NCI-H2196 treated with DMSO at 0.1 percent for 48 hours (cell line): ENCODE measurements at regions not wholly inside any gene's neighbourhood (a gene's known extent, or its start where the extent isn't known, plus 50 kb on each side); places are given as distances from the start of the nearest gene placed in this dataset.
A peak's percentile ranks its signal among the peaks of the same experiment; 100 is the strongest.

Source experiments
- DNase-seq: peaks from one replicate; lab custom pipeline; 2025; ENCODE audit not compliant: unreplicated experiment; lab: John Stamatoyannopoulos, UW

DNA sequence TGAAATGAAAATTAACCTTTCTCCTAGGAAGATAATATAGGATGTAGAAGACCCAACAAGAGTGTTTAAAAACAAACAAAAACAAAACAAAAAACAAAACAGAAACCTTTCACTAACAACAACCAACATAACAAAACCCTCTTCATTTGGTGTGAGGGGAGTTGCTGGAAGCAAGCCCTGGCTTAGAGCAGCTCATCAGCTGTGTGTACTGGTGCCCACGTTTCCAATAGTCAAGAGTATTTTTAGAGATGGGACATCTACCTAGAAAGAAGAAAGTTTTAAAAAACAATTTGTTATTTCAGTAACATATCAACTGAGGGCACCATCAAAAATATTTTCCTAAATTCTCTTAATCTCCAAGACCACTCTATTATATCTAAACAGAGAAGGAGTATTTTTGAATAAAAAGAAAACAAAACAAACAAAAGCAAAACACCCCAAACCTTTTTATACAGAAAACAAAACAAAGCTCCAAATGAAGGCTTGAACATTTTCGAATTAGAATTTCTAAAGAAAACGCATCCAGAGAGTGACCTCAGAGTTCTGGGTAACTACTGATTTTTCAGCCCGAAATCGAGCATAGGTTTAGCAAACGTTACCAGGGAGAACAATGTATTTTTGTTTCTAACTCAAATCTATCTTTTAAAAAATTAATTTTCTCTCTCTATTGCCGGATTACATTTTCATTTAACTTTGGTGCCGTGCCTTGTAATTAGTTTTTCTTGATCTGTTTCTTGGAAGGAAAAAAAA, 134.6 kb downstream of the INSIG2 start:
- no peak for DNase-seq

DNA sequence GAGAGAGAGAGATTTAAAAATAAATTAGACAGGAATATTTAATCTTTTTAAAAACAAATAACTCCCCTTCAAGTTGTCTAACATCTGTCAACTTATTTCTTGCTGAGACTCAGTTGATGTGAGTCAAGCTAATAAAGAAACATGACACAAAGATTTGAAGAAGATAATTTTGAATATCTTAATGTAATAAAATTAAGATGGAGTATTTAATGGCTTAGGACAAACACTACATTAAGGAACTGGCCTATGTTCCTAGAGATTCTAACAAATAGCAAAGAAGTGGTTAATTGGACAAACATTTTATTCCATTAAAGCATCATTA, 134.0 kb downstream of the INSIG2 start:
- no peak for DNase-seq

DNA sequence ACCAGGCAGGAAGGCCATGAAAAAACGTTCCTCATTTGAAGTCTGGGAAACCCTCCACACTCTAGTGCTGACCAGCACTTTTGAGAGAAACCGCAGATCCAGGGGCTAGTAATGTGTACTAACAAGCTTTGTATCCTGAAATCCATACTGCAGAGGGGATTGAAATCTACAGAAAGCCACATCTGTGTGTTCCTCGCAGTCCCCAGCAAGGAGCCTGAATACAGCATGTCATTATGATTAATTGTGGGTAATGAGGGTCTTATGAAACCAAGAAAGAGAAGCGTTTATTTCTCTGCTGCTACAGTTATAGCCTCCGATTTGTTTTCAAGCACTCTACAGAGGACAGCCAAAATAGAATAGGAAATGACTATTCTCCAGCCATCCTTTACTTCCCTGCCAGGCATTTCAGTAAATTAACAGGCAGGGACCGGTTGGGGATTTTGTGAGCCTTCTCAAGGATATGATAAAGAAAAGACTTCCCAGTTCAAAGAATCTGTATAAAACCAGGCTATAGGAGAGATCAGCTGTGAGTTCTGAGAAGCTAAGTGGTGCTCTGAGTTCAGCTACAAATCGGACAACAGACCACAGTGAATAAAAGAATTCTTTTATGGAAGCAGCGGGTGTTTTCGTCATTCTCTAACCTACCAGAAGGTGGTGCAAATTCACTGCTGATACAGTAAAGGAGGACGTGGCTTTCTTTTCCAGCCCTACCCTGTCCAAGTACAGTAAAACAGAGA, 133.4 kb downstream of the INSIG2 start:
- peak; percentile 26 for DNase-seq

GRCh38 chr2:118219611-118220010, 131.3 kb downstream of the INSIG2 start:
- DNase-seq: no peak

GRCh38 chr2:118216224-118216623, 128.0 kb downstream of the INSIG2 start:
- DNase-seq: no peak

- no peak for DNase-seq
Measured at GRCh38 chr2:118209727-118210126, 121.5 kb downstream of the INSIG2 start.

DNA sequence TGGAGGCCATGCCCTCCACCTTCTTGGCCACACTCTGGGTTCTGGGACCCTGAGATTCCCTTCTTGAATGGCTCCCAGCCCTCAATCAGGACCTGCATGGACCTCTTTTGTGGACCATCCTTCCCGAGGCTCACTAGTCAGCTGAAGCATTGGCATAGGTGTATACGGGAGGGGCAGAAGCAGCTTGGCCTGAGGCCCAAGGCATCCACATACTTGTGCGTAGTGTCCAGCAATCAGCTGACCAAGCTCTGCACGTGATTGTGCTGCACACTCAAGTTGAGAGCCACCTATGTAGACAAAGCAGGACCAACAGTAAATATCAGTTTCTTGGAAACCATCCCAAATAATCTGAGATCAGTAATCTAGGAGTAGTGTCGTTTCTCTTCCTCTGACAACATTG, 119.6 kb downstream of the INSIG2 start:
- DNase-seq: no peak

DNA sequence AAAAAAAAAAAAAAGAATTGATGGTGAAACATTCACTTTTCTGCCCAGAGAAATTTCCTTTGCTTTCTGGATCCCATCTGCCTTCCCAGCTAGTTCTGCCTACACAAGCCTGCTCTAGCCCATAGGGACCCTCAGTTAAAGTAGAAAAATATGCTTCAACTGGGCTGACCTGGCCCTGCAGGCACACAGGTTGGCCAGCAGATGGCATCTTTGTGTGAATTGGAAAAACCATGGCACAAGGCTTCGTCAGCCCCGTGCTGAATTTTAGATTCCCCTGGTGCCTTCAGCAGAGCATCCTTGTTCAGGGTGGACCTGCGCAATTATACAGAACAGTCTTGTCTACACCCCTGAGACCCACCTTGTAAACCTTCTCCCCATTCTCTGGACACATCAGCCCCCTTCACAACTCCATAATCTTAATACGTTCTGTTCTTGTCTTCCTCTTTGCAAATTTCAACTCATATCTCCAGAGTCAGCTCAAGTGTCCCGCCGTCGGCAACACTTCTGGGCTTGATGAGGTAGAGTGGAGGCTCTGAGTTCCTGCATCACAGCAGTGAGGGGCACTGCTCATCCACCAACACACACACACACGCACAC, 114.5 kb downstream of the INSIG2 start:
- no peak for DNase-seq

DNA sequence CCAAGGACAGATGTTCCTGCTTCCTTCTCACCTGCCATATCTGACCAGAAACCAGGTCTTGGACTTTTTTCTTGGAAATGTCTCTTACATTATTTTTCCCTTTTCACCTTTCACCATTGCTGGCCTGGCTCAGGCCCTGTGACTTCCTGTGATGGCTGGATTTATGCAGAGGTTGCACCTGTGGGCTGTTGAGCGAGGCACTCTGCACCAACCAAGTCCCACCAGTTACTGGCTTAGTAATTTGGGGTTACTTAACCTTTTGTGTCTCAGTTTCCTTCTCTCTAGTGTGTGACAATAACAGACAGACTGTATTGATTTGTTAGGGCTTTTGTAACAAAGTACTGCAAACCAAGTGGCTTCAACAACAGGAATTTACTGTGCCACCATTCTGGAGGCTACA, 110.0 kb downstream of the INSIG2 start:
- no peak for DNase-seq

DNA sequence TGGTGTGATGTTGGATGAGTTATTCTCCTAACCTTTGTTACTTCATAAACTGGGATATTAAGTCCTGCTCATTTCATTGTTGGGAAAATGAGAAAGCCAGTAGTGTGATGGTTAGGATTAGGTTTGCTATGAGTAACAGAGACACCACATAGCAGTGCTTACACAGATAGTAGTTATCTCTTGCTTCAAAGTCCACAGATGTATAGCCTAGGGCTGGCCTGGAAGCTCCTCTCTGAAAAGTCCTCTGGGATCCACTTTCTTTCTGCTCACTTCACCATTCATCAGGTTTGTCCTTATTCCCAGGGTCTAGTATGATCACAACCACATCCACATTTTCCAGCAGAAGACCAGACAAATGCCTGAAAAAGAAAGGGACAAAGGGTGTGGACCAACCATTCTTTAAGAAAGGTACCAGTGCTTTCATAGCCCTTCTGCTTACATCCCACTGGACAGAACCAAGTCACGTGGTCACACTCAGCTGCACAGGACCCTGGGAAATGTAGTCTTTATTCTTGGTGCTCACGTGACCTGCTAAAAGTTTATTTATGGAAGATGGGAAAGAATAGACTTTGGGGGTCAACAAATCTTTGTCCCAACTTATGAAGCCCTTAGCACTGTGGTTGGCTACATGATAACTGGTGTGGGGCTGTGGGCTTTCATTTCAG, 108.9 kb downstream of the INSIG2 start:
- no peak for DNase-seq

DNA sequence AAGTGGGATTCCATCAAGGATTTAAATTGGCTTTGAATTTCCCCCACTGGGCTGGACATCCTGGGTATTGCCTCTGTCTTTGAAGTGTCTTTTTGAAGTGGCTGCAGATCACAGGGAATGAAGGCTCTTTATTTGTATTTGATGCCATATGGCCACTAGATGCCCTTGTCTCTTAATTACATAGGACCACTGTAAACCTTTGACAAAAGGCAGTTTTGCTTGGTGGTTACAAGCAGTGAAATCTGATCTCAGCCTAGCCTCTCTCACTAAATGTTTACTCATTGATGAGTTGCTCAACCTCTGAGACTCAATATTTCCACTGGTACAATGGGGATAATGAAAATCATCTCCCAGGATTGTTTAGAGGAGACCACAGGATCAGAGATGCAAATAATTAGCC, 102.2 kb downstream of the INSIG2 start:
- peak; percentile 44 for DNase-seq

DNA sequence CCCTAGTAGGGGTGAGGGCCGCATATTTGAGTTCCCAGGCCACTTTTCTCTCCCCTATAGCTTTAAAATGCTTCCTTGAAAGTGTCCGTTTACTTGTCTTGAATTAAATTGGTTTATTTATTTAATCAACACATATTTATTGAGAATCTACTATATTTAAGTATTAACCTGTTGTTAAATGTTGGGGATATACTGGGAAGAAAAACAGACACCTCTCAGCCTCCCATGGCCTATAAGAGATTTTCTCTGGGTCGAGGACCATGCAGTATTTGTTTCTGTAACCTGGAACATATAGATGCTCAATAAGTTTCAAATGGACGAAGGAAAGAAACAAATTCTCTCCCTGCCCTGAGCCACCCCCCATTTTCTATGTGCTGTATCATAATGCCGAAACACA, 98.6 kb downstream of the INSIG2 start:
- DNase-seq: no peak

- DNase-seq: peak; percentile 89
Measured at GRCh38 chr2:118186110-118186857, 98.0 kb downstream of the INSIG2 start.

DNA sequence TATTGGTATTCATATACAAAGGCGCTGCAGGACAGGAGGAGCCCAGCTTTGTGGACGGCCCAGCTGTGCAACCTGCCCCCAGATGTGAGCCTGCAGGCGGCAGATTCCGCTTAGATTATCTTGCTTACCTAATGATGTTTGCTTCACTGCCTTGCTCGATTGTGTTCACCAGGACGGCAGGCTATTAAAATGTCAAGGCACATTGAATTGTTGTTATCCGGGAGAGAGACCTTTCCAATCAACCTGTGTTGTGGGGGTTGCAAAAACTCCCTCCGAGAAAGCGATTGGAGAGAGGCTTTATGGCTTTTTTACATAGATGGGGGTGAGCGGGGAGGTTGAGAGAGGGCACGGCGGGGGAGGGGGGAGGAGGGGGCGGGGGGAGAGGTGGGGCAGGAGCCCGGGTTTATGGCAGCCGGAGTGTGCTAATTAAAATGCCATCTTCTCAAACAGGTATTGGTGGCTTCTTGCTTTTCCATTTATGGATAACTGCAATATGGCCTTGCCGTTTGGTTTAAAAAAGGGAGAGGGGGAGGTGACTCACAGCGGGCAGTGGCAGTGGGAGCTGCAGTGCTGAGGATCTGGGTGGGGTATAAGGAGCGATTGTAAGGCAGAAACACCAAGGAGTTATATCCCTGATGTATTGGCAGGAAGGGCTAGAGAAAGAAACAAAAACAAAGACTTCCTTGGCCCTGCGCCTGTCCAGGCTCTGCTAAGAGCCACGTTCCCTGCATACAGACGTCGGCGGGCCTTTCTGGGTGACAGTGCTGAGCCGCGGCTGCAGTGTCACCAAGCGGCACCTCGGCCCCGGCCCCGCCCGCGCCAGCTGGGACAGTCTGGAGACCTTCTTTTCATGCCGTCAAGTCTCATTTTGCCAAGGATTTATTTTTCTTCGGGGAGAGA, 97.2 kb downstream of the INSIG2 start:
- no peak for DNase-seq

GRCh38 chr2:118183381-118183780, 95.1 kb downstream of the INSIG2 start:
- DNase-seq: no peak

- DNase-seq: no peak
Measured at GRCh38 chr2:118179445-118179844, 91.2 kb downstream of the INSIG2 start.

GRCh38 chr2:118177884-118178283, 89.6 kb downstream of the INSIG2 start:
- DNase-seq: no peak

DNA sequence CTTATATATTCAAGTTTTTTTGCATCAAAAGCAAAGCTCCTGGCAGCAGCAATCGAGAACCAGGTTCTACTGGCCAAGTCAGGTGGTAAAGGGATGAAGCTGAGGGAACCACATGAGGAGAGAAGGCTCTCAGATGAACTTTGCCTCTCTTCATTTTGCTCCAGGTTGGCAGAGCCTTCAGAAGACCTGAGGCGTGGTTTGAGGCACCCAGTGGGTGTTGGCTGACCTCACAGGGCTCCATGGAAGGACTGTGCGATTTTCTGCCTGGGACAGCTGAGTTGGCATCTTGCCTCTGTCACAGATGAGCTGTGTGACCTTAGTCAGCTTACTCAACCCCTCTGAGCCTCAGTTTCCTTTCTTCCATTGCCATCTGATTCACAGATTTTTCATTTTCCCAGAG, 89.0 kb downstream of the INSIG2 start:
- DNase-seq: no peak

DNA sequence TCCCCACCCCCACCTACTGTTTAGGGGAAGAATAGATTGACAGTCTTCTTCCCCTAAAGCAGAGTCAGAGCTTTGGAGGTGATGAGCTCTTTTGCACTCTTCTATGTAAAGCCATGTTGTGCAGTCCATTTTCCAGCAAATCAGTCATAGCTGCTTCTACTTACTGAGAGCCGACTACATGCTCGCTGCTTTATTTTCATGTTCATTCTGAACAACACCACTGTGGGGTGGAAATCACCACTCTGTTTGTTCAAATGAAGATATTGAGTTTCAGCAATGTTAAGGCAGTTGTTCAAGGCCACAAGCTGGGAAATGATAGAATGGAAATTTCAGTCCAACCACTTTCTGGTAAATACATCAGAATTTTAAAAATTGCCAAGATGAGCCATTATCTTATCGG, 88.3 kb downstream of the INSIG2 start:
- DNase-seq: no peak

DNA sequence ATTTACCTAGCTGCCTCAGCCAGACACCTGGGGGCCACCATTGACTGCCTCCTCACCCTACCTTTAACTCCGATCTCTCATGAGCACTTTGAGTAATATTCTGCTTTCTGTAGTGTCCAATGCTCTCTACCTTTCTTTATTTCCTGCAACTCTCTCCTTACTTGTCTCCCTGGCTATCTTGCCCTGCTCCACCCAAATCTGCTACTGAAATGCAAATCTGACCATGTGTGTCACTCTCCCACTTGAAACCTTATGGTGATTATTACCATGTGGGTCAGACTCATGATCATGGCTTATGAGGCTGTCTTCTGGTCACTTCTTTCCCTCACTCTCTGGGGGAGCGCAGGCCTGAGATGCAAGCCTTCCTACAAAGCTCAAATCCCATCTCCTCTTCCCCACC, 83.3 kb downstream of the INSIG2 start:
- no peak for DNase-seq
